Astrocyte of the hippocampus (primary cell): ENCODE measurements at regions not wholly inside any gene's neighbourhood (a gene's known extent, or its start where the extent isn't known, plus 50 kb on each side); places are given as distances from the start of the nearest gene placed in this dataset.

Source experiments
- DNase-seq: peaks from one replicate; pipeline ENCODE4 v3.0.0; 2011; ENCODE audit warnings: low read depth, low spot score

DNA sequence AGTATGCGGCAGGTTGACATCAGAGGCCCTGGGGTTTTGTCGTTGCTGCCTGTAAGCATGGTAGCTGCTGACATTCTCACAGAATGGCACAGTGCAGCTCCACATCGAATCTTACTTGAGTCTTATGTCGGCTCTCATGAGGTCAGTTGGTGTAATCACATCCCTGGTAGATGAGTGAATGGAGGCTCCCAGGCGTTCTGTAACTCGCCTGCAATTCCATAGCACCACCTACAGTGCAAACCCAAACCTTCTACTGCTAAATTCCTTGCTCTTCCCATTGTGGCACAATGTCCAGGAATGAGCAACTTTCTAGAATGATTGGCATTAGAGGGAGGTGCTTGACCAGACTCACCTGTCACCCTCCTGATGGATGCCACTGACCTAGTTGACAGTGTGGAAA lies 578.4 kb downstream of the CCDC171 start:
- no peak for DNase-seq

DNA sequence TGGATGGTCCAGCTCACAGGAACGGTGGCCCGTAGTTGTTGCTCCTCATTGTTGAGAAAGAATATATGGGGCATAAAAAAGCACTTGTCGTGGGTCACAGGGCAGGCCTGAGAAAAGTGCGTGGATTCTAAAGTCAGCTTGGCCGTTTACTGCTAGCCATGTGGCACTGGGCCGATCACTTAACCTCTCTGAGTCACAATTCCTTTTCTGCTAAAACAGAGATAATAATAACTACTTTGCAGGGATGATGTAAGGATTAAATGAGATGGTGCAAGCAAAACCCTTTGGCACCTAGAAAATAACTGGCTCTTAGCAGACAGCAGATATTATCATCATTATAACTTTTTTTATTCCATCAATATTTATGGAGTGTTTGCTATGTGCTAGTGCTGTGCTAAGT lies 579.7 kb downstream of the CCDC171 start:
- DNase-seq = no peak

DNA sequence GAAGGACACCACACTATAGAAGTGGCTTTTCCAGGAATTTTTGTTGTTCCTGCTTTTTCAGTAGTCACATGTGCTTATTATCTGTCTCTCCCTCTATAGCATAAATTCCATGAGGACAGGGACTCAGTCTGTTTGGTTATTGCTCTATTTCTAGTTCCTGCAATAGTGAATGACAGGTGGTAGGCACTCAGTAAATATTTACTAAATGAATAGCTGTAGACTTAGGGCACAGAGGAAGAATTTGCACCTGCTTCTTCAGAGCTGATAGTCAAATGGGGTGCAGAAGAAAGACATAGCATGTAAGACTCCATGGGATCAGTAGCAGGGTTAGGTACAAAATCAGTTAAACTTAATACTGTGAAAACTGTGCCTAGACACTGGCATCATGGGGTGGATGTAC lies 580.2 kb downstream of the CCDC171 start:
- no peak for DNase-seq

DNA sequence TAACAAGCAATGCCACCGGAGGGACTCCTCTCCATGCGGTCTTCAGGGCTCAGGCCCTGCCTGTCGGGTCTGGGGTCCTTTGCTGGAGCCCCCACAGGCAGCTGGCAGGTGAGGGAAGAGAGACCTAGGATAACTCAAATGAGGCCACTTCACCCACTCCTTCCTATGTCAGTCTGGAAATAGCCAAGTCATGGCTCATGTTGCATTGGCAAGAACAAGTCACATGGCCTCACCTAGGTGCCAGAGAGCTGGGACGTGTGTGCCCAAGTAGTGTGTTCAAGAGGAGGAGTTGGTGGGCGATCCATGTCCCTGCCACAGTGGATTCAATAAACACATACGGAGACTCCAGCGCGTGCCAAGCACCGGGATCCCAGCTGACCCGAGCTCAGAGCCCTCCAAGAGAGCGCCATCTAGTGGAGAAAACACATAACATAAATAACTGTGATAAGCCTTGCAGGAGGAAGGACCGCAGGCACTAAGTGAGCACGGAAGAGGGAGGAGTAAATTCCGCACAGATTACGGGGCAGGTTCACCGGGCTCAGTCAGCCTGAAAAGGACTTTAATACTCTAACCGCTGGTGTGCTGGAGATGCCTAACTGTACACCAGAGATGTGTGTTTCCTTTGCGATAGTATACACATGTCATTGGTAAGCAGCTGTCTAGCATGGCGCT lies 580.8 kb downstream of the CCDC171 start:
- DNase-seq = peak; percentile 75

DNA sequence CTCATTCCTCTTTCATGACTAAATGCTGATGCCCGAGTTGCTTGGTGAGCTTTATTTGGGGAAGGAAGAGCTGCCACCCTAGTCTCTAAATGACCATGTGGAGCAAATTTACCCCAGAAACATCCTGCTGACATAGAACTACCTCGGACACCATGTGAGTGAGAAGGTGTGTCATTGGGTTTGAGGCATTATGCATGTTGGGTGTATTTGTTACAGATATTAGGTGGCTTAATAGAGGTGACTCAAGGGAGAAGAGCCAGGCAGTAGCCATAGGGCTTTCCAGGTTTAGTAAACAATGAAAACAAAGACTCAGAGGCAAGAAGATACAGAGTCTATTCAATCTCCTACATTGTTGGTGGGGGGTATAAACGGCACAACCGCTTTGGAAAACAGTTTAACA lies 581.5 kb downstream of the CCDC171 start:
- no peak for DNase-seq

DNA sequence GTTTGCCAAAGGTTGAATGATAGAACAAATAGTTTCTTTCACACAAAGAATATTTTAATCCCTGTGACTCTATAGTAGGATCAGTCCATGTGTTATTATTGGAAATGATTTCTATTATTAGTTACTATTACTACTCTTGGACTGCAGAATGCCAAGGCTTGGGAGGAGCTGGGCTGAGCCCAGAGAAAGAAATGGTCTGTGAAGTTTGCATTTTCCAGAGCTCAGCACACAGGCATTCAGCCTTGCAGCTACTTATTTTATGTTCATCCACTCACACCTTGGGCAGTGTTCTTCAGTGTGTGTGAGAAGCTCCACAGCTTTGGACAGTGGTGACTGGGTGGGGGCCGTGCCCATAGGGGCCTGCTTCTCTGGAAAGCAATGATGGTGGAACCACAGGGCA lies 583.1 kb downstream of the CCDC171 start:
- DNase-seq = no peak

DNA sequence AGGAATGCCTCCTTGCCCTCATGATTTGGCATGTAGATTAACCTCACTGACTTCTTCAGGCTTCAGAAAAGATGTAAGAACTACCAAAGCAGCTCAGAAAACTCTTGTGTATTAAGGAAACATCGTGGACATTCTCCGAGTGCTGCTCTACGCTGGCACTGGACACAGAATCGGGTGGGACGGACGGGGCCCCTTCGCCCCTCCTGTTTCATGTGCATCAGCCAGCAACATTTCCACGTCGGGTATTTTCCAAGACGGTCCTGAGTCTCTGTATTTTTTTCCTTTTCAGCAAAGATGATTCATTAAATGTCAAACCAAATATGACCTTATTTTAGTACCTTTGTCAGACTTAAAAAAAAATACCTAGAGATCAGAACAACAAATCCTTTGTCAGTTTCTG lies 583.6 kb downstream of the CCDC171 start:
- no peak for DNase-seq

DNA sequence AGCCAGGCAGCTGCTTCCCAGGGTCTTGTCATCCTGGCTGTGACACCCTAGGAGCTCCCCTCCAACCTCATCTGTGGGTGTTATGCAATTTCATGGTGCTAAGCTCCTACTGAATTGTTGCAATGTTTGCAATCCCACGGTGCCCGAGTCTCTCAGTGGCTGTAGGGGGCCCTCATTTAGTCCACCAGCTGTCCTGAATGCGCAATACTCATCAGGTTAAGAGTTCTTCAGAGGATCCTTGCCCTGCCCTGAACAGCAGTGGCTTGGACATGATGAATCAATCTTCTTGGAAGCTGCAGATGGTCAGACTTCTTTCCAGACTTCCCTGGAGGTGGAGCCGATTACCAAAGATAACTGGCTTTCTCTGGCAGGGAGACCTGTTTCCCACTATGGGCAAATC lies 584.1 kb downstream of the CCDC171 start:
- DNase-seq = no peak

DNA sequence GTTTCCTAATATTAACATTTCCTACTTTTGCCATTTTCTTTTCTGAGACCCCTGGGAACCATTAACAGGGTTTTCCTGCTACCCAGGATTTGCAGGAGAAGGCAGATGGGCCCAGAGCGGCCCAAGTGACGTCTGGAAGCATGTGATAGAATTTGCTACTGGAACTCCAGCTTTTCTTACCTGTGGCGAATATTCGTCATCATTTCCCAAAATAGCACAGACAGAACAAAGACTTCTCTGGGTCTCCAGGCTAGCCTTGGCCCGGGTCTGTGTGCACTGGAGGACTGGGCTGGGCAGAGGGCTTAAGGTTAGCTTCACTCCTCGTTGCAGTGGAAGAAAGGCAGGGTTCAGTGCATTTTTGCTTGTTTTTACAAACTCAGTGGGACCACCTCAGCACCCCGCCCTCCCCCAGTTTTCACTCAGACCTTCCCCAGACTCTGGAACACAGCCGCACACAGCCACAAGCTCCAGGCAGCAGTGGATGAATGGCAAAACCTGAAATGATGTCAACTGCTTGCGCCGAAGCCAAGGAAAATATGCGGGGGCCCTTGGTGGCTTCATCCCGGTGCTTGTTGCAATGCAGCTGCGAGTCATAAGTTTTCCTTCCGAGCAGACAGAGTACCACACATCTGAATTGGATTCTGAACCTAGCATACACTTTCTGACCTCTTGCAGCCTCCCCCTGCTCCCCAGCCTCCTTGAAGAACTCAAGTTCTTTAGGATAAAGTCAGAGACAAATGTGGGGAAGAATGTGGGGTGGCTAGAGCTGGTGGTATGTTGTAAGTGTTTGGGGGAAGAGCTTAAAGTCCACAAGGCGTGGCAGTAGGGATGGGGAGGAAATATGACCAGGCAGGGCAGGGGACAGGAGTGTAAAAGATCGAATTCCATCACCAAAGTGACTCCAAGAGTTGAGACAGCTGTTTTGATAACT lies 586.0 kb downstream of the CCDC171 start:
- DNase-seq = peak; percentile 93

DNA sequence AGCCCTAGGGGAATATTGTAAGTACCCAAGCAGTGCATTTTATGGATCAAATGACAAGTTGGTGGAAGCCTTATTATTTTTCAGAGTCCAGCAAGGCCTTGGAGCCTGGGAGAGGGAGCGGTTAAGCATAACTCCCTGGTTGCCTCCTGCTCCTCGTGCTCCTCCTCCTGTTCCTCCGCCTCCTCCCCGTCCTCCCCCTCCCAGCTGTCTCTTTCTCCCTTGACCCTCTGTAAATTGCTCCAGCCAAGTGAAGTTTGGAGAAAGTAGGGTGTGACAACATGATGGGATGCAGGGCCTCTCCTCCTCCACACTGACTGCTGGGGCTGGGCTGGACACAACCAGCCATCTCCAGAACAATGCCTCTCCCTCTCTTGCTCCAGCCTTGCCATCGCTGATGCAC lies 586.9 kb downstream of the CCDC171 start:
- DNase-seq = no peak

DNA sequence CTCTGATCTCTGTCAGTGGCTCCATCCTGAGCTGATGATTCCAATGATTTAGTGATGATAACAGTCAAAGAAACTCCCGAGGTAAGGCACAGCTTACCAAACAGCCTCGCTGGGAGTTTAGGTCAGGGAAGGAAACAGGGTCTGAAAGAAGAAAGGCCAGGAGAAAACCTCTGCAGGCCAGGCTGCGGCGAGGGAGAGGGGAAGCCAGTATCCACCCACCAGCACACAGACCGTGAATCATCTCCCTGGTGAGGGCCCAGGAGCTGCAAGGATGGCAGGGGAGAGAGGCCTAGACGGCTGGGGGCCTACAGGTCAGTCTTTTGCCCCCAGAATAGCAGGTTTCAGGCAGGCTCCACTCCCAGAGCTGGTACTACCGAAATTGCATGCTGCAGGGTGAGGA lies 590.5 kb downstream of the CCDC171 start:
- DNase-seq = peak; percentile 40

DNA sequence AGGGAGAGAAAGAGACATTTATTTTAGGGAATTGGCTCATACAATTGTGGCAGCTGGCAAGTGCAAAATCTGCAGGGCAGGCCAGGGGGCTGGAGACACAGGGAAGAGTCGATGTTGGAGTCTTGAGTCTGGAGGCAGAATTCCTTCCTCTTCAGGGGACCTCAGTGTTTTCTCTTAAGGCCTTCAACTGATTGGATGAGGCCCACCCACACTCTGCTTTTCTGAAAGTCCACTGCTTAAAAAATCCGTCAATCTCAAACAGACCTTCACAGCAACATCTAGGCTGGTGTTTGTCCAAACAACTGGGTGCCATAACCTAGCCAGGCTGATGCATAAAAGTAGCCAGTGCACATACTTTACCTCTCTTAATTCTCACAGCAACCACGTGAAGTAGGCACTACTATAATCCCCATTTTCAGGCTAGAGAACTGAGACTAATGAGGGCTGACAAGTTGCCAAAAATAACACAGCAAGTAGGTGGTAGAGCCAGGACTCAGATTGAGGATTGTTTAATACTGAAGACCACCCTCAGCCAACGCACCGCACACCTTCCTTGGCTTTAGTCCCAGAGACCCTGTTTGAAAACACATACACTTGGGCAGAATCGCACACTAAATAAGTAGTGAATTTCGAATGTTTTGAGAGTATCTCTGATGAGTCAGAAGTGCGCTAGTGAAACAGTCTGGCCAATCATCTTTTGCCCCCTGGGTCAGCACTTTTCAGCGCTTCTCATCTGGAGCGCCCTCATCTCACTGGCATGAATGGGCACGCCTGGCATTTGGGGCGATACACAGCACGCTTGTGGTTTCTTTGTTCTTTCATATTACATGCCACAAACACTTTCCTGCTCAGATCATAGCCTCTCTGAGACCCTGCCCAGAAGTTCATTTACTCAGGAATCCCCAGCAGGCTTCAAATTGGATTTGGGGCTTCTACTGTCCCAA lies 591.4 kb downstream of the CCDC171 start:
- peak; percentile 92 for DNase-seq

DNA sequence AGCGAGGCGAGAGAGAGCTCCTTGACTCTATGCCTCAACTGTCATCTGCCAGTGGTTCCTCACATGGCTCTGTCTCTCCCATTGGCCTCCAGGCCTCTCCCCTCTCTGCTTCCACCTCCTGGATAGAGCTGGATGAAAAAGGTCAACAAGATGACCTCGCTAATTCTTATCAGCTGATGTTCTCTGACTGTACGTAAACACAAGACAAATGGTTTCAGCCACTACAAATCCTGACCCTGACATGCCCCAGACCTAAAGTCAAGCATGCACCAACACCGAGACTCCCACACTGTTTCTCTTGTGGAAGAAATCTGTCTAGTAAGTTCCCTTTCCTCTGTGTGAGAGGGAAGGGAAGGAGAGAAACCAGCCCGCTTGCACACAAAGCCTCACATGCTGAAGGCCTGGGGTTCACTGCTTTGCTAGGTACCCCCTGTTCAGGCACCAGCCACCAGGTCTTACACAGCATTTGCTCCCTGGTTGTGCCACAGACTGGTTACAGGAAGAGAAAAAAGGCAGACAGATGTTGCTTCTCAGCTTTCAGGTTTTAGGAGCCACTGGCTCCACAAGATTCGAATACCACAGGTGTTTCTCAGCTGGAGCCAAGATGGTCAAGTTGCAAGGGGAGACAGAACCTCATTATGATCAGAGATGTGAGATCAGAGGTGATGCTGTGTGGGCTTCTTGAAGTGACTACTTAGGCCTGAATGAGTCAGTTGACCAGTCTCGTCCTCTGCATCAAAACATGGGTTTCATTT lies 592.5 kb downstream of the CCDC171 start:
- no peak for DNase-seq

DNA sequence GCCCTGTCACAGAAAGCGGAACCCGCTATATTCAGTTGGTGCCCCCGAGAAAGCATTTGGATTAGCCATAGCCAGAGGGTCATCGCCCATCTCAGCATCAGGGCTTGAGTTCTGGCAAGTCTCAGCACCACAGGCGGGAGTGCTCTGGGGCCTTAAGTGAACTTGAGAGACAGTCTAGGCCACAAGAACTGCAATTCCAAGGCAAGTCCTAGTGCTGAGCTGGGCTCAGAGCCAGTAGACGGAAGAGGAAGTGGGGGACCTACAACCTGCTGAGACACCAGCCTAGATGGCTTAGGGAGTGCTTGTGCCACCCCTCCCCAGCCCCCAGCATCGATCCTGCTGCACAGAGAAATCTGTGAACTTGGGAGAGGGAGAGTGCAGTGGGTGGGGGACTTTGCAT lies 594.9 kb downstream of the CCDC171 start:
- DNase-seq = no peak

DNA sequence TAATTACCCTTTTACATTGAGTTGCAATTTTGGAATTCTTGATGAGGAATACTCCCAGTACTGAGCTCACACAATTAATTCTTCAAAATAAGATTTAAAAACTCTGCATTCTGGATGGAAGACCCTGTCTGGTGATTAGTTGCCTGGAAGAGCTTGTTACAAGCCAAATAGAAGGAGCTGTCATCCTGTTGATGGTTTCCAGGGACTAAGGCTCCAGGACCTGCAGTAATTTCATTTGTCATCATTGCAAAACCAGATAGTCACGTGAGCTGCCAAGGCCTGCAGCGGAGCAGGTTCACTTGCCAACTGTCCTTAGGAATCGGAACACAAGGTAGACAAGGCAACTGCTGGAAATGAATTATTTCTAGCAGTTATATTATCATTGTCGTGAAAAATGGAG lies 597.7 kb downstream of the CCDC171 start:
- no peak for DNase-seq

DNA sequence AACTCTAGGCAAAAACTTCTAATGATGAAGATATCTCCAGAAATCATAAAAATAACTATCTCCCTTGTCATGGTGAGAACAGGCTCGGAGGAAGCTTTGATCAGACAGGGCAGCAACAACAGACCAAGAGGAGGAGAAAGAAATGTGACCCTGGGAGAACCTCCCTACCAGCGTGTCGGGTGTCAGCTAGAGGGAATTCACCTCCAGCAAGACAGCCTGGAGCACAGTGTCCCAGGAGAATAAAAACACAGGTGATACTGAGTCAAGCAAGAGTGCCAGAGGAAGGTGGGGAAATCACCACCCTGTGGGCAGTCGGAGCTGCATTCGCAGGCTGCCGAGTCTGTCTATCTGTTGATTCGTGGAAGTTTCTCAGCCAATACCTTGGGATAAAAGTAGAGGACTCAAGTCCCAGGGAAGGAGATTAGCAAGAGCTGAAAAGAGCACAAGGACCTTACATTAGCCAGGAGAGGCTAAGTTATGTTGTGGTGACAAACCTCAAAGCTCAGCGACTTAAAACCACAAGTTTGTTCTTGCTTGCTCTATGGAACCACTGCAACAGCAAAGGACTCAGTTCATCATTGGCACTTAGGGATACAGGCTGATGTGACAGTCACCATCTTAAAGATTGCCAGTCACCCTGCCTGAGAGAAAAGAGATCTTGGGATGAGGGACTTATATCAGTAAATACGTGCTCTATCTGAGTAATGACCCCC lies 598.3 kb downstream of the CCDC171 start:
- no peak for DNase-seq

DNA sequence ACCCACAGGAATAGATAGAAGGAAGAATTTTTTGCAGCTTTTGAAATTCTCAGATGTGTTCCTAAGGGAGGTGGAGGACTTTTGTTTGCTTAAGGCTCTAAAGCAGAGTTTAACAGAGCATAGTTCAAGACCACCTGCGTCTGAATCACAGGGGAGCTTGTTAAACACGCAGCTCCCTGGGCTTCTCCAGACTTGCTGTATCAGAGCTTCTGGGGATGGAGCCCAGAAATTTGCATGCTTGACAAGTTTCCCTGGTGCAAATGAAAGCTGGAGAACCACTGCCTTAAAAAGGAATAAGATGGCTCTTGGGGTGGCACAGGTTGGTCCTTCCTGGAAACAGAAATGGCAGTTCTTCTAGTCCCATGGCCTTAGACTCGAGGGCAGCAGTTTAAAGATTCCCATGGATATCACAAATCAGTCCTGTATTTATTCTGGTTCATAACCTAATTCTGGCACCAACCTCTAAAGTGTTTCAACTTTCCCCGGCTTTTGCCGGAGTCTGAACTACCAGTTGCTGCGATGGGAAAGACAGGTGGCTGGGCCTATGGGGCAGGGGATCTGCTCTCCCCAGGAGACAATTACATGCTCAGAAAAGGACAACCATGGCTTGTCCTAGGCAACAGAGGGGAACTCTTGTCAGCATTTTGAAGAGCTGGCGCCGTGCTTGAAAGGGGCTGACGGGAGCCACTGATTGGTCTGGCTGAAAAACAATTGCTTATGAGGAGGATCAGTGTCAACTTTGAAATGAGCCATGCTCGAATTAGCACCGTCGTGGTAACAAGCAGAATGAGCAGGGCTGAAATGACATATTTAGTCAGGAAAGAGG lies 599.6 kb downstream of the CCDC171 start:
- peak; percentile 63 for DNase-seq

DNA sequence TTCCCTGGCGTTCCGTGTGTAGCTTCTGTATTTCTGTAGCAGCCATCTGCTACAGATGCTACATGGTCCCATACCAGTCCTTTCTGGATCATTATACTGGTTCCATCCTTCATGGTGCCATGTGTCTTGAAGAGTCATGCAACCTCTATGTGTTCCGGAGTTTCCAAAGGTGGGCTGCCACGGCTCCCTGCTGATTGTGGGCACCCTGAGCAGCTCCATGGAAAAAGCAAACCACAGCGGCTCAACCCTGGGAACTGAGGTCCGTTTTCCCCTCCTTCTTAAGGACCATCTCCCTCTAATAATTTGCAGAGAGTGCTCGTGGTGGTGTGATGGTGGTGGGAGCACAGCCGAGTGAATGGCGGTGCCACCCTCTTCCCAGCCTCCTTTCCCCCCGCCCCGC lies 600.4 kb downstream of the CCDC171 start:
- no peak for DNase-seq

DNA sequence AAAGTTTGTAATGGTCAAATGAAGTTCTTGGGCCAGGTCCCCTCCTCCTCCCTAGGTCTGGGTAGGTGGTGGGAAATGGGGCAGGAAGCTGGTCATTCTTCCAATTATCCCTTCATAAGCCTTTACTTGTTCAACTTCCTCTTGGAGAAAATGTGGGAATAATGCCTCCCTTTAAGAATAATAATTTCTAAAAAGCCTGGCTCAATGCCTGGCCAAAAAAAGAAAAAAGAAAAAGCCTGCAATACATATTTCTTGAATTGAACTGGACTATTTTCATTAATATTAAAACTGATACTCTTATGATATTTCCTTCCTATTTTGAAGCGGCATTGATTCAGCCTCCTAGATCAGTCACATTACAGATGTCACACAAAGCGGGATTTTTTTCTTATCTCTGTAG lies 600.9 kb downstream of the CCDC171 start:
- DNase-seq = no peak
